ENCODE measurements at regions not wholly inside any gene's neighbourhood (a gene's known extent, or its start where the extent isn't known, plus 50 kb on each side); places are given as distances from the start of the nearest gene placed in this dataset.

- no peak for TF ChIP-seq GATA1 (IDR thresholded peaks at IDR 0.05; ENCODE audit: low read depth, low read length)
- no peak for TF ChIP-seq POLR2A (IDR thresholded peaks at IDR 0.05; ENCODE audit: low read length)
Measured at GRCh38 chr21:43325968-43326715, 100.8 kb downstream of the SIK1 start.
